ENCODE measurements at regions not wholly inside any gene's neighbourhood (a gene's known extent, or its start where the extent isn't known, plus 50 kb on each side); places are given as distances from the start of the nearest gene placed in this dataset.

GRCh38 chr2:144708626-144709025, 188.7 kb upstream of the ZEB2 start:
- DNase-seq, result no peak

DNA sequence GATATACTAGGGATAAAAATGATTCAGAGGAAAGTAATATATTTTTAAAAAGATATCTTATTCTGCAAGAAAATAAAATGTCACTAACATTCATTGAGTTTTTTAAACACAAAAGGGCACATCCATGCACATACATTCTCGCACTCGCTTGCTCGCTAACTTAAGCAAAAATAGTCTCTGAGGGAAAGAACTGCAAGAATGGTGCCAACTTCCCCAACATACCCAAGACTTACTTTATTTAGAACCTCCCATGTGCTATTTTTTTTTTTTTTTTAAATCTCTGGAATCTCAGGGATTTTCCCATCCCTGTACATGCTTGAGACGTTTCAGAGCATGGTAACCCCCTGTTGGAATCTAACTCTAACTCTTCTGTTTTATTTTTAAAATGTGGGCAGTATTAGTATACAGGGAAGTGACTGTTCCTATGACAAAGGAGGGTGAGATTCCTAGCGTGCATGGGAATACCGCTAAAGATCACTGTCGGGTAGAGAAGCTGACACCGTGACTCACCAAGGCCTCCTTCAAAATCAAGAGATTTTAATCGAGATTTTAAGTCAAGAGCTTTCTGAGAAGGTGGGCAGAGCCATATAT, 187.9 kb upstream of the ZEB2 start:
- DNase-seq, result no peak

DNA sequence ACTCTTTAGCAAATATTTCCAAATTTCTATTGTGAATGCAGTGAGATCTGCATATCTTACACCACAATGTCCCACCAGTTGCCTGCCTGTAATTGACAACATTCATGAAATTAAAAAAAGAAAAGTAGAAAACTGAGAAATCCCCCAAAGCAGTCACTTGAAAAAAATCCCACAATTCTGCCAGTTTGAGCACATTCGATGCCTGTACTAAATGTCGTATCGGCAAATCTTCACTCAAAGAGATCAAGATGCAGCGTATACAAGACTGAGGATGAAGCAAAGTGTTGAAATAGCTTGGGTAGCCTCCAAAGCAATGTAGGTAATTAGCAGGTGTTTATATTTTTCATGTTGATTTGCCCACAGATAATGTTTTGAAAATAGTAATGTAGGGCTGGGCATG, 186.7 kb upstream of the ZEB2 start:
- DNase-seq, result no peak

DNA sequence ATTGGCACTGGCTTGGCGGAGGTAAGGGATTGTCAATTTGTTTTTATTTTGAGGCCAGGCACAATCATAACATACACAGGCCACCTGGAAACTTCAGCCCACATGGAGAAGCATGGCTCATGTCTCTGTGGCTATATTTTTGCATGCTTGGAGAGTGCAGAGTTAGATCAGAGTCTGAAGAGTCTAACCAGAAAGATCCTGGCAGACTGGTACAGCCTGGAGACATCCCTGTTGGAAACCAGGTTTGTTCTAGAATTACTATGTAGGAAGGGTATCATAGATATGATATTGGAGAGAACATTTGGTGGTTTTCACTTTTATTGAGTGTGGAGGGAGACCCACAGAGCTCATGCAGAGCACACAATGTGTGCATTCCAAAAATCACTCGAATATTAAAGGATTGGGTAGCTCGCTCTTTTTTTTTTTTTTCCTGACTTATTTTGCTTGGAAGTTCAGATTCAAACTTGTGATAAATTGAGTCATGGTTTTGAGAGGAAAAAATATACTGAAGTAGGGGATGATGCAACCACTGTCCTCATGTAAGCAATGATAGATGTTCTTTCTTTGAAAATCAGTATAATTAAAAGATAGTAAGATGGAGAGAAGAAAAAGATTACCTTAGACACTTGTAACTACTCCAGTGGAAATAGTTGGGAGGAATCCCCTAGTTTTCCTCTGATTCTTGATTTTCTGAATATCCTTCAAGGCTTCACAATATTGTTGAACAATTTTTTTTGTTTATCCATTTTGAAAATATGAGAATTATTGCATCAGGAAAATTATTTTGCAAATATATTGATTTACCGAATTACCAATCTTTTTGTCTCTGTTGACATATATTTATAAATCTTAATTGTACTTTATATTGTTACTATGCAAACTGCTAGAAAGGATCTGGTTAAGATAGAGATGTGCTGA, 185.7 kb upstream of the ZEB2 start:
- no peak for DNase-seq

DNA sequence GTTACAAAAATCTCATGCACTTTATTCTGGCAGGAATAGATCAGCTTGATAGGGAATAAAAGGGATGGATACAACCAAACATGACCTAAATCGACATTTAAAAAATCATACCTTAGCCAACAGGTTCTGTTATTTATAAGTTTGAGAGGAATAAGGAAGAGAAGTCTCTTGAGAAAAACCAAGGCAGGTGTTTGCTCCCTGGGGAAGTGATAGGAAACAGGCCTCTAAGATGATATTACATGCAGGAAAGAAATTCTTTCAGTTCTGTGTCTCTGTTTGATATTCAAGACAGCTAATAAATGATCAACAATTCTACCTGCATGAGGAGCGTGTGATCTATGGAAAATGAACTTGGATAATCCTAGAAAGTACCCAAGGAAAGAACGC, 184.8 kb upstream of the ZEB2 start:
- DNase-seq, result no peak

DNA sequence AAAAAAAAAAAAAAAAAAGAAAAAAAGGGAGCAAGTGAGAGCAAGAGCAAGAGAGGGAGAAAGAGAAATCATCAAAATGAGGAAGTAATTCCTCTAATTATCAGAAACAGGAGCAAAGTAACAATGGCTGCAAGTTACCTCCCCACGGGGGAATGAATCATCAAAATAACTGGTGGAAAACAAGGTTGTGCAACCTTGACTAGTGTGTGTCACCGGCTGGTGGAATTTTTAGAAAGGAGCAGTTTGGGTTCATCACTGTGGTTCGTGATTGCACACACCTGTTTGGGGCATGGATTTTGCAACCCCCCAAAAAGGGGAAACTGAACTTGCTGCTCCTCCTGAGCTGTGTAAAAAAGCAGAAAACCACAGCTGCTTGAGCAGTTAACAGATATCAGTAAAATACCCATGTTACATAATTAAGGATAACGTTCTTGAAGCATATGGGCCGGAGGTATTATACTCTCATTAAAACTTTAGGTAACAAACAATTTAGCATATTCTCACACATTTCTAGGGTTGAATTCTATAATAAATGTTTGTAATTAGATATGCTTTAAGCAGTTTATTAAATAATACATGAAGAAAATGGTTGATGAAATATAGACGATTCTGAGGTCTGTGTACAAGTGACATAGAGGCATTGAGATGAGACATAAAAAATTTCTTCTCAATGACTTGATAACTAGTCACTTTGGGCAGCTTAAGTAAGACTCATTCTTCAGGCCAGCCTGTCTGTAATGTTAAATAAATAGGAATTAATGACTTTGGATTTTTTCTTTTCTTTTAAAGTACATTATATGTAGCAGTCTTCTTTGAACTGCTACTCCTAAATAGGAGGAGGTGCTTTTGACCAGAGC, 184.2 kb upstream of the ZEB2 start:
- no peak for DNase-seq

- no peak for DNase-seq
Measured at GRCh38 chr2:144702051-144702450, 182.1 kb upstream of the ZEB2 start.

GRCh38 chr2:144701259-144701658, 181.3 kb upstream of the ZEB2 start:
- DNase-seq, result no peak

DNA sequence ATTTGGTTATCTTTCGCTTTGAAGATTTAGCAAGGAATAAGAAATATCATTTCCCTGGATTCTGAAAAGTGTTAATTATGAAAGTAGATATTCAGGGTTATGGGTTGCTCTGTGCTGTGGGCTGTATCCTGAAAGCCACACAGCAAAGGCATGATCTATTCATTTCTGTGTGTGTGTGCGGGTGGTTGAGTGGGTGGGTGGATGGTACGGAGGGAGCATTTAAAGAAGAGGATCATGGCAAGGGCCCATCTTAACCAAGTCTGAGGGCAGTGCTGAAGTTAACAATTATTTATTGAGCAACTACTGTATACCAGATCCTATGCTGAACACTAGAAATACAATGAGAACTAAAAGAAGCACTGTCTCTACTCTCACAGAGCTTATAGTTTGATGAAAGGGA, 178.2 kb upstream of the ZEB2 start:
- no peak for DNase-seq

DNA sequence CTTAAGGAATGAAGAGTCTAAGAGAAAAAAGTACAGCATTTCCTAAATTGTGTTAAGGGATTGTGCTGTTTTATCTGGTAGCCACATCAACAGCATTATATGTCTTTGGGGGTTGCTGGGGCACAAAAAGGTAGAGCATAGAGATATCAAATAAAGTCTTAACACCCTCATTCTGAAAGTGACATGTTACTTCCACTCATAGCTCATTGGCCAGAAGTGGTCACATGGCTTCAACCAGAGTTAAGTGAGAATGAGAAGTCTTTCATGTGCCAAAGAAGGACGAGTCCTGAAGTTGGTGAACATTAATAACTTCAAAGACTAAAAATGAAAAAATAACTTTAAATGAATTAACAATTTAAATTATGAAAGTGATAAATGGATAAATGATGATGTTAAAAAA, 175.7 kb upstream of the ZEB2 start:
- DNase-seq, result no peak

- no peak for DNase-seq
Measured at GRCh38 chr2:144694456-144694855, 174.5 kb upstream of the ZEB2 start.

GRCh38 chr2:144693179-144693578, 173.3 kb upstream of the ZEB2 start:
- DNase-seq, result no peak

DNA sequence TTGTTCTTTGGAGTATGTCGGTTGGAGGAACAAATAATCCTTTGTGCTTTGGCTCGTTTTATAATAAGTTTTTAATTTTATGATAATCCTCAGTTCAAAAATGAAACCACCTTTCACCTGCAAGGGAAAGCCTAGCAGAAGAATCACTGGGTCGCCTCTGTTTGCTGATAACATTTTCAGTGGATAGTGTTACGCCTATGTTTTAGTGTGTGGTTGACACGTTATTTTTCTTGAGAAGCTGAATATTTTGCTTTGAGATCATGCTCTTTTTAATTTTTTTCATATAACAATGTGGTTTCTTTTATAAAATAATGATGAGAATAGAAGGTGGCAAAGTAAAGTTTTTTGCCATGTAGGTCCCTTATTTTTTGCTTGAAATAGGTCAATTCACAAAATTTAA, 172.7 kb upstream of the ZEB2 start:
- DNase-seq, result no peak

DNA sequence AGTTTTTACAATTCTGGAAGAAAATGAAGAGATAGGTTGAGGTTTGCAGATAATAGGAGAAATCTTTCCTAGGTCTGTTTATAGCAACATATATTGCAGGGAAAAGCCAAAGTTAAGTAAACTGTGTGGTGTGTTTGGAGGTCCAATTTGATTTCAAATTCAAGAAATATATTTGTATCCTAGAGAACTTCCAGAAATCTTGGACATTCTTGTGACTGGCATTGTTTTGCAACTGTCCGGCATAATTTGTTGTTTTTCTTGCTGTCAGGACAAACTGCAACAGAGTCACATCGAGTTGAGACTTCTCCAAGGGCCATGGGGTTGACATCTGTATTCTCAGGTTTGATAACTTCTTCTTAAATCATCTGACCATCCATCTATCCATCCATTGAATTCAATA, 170.9 kb upstream of the ZEB2 start:
- no peak for DNase-seq

- DNase-seq, result no peak
Measured at GRCh38 chr2:144686518-144687215, 166.7 kb upstream of the ZEB2 start.

DNA sequence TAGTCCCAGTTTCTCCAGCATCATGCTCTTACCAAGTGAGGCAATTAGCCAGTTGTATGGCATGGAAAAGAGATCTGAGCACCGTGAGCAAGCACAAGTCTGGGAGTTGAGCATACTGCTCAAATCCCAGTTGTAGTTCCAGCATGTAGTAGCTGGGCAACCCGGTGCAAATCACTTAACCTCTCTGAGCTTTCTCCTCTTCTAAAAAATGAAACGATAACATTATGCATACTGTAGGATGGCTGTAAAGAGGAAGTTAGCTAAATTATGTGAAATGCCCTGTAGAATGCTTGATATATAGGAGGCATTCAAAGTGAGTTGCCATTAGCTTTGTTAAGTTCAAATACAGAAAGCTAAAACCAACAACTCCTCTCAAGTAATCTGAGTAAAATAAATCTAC, 164.0 kb upstream of the ZEB2 start:
- no peak for DNase-seq

GRCh38 chr2:144683107-144683753, 163.3 kb upstream of the ZEB2 start:
- DNase-seq, result no peak

DNA sequence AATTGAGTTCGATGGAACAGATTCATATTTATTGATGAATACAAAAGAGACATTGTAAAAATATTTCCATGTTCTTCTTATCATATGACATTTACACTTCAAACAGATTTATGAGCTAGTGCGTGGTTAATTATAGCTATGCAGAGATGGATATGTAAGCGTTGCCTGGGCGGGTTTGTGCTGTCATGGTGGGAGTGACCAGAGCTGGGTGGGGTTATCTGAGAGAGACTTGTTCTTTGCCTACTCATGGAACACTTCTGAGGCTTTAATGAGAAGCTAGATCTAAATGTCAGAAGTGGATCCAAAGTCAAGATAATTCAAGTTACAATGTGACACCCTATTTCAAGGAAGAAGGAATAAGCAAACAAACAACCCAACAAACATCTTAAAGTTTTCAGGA, 162.3 kb upstream of the ZEB2 start:
- no peak for DNase-seq

DNA sequence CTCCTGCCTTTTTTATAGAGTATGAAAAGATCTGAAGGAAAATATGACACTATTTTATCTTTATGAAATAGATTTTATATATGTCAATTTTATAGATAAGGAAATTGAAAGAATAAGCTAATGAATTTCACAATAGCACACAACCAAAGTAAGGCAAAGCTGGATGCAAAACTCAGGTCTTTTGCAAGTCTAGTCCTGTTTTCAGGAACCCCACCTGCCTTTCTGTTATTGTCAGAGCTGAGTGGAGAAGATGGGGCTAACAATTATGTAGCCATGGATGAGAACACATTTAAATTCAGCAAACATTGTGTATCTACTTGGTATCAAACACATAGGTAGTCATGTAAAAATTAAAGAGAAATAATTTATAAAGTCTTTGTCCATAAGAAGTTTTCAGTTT, 161.5 kb upstream of the ZEB2 start:
- no peak for DNase-seq

GRCh38 chr2:144679942-144680341, 160.0 kb upstream of the ZEB2 start:
- no peak for DNase-seq

DNA sequence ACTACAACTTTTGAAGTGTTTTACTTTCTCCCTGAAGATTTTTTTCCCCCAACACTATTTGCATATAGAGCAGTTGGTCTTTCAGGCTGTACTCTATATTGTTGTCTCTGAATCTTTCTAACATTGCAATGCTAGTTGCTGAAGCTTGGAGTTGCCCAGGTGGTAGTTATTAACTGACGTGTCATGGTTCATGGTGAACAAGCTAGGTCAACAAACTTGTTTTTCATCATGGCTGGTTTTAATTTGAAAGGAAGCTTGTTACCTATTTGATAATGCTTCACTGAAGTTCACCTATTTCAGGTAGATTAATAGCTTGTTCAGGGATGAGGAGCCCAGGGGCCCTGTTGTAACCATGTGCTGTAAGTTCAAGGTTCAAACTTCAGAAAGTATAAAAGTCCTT, 158.8 kb upstream of the ZEB2 start:
- no peak for DNase-seq

GRCh38 chr2:144675731-144676130, 155.8 kb upstream of the ZEB2 start:
- no peak for DNase-seq

GRCh38 chr2:144675331-144675730, 155.4 kb upstream of the ZEB2 start:
- no peak for DNase-seq
